ENCODE measurements at regions not wholly inside any gene's neighbourhood (a gene's known extent, or its start where the extent isn't known, plus 50 kb on each side); places are given as distances from the start of the nearest gene placed in this dataset.

- TF ChIP-seq POLR2A (IDR thresholded peaks at IDR 0.05) (no peak), CTCF (IDR thresholded peaks at IDR 0.05) (no peak)
These were observed 224.8 kb downstream of the PSAT1 start for GRCh38 chr9:78521680-78522079.

All from uterus (tissue), 2 donors.